GM21786 (cell line): ENCODE measurements at regions not wholly inside any gene's neighbourhood (a gene's known extent, or its start where the extent isn't known, plus 50 kb on each side); places are given as distances from the start of the nearest gene placed in this dataset.
"Not testable (repeated sequence)": the region's sequence is repeated elsewhere in the genome, so short reads cannot be mapped to it uniquely, and the experiment has no call there.

Source experiments
- ATAC-seq: cut with Tn5 transposase; IDR thresholded peaks from one replicate; pipeline ENCODE4 v1.9.1; 2021; ENCODE audit not compliant: unreplicated experiment

DNA sequence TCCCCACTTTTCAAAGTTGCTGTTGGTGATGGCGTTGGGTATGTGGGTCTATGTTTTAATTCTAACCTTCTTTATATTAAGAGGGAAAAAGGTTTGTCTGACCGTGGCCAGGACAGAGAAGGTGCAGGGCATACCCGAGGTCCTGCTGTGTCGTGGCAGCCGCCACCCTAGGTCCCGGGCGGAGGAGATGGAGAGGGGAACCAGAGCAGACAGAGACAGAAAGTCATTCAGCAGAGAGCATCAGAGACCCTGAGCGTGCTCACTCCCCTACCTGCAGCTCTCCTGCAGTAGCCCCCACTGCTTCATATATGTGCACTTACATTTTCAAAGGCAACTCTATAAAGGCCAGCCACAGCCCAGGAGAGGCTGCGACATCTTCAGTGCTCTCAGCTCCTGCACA is 327.2 kb upstream of the TNRC6C start:
- no peak for ATAC-seq

DNA sequence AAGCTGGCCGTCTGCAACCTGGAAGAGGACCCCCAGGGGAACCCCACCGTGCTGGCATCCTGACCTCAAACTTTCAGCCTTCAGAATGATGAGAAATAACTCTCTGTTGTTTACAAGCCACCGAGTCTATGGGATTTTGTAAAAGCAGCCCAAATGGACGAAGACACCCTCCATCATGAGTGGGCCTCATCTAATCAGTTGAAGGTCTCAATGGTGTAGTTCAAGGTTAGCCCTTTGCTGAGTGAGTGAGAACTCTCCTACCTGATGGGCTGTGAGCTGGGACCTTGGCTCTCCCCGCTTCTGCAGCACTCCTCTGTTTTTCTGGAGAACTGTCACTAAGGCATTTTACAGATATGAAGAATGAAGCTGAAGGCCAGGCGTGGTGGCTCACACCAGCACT is 325.9 kb upstream of the TNRC6C start:
- no peak for ATAC-seq

DNA sequence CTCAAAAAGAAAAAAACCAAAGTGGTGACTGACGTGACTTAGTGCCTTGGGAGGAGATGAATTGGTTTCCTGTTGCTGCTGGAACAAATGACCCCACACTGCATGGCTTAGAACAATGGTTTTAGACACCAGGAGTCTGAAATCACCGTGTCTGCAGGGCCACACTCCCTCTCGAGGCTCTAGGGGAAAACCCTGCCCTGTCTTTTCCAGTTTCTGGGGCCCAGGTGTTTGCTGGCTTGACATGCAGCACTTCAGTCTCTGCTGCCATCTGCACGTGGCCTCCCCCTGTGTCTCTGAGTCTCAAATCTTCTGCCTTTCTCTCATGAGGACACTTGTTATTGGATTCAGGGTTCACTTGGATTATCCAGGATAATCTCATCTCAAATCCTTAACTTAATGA is 323.8 kb upstream of the TNRC6C start:
- no peak for ATAC-seq

DNA sequence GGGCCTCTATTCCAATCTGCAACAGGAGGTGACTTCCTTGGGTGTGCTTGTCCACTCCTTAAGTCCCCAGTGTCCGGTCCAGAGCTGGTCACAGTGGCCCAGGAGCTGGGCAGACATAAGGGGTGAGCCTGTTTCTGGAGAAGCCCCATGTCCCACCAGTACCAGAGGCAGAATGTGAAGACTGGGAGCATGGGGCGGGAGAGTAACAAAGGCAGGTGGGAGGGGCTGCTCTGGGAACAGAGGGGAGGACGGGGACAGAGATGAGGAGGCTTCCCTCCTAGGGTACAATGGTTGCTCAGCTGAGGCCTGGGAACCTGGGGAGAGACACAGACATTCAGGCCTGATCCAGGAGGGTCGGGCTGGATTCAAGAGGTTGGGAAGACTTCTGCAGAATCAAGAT is 323.3 kb upstream of the TNRC6C start:
- no peak for ATAC-seq

DNA sequence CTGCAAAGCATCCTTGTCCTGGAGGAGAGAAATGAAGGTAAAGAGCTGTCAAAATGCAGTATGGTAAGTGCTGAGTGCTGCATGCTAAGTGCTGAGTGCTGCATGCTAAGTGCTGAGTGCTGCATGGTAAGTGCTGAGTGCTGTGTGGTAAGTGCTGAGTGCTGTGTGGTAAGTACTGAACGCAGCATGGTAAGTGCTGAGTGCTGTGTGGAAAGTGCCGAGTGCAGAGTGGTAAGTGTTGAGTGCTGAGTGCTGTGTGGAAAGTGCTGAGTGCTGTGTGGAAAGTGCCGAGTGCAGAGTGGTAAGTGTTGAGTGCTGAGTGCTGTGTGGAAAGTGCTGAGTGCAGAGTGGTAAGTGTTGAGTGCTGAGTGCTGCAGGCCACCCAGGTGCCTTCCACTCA is 322.7 kb upstream of the TNRC6C start:
- not testable (repeated sequence) for ATAC-seq

DNA sequence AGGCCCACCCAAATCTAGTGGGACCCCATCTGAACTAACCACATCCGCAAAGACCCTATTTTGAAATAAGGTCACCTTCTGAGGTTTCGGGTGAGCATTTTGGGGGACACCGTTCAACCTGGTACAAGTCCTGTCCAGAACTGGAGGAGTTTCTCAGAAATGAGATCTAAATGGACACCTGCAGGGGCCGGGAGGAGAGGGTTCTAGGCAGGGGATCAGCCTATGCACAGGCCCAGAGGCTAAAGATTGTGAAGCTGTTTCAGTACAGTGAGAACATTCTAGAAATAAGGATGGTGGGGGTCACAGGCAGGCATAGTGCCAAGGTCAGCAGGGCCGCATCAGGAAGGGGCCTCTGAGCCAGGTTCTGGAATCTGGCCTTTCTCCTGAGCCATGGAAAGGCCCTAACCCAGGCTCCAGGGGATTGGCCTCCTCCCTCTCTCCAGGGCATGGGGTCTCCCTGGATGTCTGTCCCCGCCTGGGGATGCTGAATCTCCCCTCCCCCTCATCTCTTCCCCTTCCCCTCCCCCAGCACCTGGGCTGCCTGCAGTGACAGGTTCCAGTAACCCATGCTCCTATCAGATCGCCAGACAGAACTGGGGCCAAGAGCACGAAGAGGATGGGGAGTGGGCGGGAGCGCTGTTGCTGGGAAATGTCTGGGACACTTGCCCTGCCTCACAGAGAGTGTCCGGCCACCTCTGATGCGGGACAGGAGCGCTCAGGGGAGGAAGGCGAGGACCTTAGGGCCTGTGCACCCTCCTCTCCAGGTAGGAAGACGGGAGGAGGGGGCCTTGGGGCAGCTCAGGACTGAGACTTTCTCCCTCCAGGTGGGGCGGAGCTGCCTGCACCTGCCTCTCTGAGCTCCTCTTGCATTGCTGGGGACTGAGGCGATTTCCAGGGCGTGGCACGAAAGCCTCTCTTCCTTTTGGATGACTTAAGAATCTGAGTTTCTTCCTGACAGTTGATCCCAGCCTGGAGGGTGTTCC is 321.4 kb upstream of the TNRC6C start:
- ATAC-seq = no peak

DNA sequence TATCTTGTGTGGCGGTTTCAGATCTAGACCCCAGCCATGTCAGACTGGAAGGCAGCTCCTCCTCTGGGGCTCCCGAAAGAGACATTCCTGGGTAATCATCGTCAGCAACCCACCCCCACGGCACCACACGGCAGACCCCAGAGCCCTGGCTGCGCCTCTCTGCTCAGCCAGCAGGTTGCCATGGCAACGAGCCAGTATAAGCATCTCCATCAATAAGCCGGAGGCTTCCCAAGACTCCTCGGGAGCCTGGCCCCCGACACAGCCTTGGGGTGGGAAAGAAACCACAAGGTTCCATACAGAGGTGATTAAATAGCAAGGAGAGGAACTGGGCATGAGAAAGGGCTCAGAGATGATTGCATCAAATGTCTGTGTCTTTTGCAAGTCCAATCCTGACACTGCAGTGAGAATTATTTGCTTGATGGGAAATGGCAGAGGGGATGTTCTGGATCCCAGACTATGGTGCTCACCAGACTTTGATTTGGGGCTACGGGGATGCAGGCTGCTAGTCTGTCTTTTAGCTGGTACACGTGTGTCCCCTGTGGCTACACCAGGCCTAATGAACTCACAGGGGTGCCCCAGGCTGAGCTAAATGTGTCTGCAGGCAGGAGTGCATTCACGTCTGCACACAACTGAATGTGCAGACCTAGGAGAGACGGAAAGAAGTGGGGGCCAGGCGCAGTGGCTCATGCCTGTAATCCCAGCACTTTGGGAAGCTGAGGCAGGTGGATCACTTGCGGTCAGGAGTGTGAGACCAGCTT is 320.5 kb upstream of the TNRC6C start:
- no peak for ATAC-seq

DNA sequence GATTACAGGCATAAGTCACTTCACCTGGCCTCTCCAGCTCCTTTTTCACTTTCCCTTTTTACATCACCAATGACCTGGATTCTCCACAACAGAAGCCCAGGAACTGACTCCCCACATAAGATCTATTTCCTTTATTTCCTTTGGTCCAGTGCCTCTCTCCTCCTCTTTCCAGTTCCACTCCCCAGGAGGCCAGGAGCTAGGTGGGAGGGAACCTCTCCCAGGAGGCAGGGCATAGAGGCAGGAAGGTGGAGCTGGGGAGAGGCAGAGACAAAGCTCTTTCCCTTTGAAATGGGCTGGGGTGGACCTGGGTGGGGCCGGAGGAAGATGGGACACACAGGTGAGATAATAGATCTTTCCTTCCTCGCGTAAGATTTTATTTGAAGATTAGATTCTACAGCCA is 318.3 kb upstream of the TNRC6C start:
- no peak for ATAC-seq

DNA sequence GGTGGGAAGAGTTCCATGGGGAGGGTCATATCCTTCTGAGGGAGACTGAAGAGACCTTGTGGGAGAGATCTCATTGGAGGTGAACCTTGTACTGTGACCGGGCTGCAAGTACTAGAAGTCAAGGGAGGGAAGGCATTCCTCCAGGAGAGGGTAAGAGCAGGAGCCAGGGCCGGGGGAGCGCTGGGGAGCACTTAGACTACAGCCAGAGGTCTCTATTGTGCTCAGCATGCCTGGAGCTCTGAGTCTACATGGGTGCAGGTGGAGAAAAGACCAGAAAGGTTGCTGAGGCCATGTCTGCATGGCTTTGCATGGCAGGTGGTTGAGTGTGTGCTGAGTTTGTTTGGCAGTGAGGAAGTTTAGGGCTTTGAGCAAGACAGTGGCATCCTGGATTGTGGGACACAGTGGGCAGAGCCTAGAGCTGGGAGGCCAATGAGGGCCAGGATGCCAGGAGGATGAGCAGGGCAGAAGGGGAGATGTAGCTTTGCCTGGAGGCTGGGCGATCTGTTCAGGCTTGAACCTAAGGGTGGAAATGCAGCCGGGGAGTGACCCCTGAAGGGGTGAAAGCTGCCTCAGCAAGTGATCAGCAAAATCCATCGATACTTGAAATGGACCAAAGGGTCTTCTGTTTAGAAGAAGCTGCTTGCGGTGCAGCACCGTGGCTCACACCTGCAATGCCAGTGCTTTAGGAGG is 317.4 kb upstream of the TNRC6C start:
- no peak for ATAC-seq

DNA sequence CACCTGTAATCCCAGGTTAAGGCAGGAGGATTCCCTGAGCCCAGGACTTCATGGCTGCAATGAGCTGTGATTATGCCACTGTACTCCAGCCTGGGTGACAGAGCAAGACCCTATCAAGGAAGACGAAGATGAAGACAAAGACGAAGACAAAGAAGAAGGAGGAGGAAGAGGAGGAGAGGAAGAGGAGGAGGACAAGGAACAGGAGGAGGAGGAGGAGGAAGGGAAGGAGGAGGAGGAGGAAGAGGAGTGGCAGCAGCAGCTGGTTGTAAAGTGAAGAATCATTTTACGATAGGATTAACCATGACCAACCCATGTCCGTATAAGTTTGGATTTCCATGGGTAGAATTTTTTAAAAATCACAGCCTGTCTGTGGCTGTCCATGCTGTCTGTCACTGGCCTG is 316.8 kb upstream of the TNRC6C start:
- no peak for ATAC-seq

DNA sequence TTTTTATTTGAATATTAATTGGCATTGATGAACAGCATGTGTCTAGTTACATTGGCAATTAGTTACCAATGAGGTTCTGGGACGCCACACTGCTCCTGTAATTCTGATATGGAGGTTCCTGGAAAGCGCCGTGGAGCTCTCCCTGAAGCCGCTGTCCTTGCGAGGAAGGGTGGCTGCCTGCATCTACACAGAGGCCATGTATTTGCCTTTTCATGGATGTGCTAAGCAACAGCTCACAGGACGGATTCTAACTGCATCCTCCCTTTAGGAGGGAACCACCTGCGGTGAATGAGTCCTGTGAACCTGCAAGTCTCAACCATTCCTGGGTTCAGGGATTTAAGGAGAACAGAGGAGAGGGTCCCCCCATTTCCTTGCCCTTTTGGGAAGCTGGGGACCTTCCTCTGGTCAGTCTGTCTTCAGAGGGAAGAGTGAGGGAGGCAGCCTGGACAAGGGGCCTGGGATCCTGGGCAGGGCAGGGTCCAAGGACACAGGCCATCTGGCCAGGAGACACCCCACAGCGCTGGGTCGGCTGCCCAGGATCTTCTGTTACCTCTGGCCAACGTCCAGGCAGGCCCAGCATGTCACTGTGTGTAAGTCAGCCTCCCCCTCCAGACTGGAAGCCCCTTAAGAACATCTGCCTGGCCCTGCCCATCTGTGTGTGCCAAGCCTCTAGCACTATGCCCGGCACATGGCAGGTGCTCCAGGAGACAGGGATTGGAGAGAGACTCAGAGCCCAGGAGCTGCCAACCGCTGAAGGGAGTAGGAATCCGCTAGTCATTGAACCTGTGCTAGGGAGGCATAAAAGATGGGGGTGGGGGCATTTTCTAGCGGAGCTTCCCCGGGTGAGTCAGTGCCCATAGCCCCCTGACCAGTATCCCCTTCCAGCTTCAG is 314.1 kb upstream of the TNRC6C start:
- ATAC-seq = no peak

DNA sequence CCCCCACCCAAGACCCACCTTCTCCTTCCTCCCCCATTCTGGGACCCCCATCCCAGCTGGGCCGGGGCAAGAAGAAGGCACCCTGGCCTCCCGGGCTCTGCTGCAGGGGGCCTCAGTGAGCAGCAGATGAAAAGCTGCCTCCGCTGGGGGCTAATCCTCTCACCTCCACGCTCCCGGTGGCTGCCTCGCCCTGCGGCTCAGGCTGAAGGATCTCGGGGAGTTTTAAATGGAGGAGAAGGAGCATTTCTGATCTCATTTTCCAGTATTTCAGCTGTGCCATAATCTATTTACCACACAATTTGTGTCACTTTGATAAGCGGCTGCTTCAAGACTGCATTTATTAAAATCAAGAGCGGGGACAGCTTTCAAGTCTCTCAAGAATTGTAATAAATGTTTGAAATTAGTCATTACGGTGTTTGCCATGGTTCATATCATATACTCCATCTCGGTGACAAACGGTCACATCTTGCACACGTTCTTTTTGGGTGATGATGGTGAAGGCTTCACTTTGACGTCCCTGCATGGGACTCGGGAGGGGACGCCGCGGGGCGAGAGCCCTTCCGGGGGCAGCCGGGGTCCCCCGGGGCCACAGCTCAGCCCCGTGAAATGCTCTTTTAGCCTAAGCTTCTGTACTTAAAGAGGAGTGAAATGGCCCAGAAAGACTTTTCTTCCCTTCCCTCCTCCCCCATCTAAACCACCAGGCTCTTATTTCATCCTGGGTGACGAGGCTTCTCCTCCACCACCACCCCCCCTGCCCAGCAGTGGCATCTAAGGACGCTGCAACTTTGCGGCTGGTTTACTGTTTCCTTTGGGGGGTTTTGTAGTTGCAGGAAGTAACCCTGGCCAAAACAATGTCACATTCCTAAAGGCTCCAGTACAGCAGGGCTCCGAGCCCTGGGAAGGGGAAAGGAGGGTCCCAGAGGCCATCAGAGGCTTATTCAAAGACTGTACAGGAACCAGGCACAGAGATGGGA is 313.1 kb upstream of the TNRC6C start:
- no peak for ATAC-seq

DNA sequence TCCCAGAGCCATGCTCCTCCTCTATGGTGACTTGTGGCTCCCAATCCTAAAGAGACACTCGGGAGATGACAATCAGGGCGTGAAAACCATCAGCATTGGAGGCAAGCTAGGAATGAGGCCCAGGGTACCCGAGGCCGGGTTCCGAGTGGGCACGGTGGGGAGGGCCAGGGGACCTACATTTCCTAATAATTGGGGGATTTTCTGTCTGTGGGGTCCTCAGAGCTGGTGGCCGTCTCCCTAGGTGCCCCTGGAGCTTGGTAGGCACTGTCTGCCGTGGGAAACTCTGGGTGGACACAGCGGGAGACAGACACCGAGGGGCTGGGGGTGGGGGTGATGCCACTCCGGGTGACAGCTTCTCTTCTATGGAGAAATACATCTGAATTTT is 312.5 kb upstream of the TNRC6C start:
- no peak for ATAC-seq

DNA sequence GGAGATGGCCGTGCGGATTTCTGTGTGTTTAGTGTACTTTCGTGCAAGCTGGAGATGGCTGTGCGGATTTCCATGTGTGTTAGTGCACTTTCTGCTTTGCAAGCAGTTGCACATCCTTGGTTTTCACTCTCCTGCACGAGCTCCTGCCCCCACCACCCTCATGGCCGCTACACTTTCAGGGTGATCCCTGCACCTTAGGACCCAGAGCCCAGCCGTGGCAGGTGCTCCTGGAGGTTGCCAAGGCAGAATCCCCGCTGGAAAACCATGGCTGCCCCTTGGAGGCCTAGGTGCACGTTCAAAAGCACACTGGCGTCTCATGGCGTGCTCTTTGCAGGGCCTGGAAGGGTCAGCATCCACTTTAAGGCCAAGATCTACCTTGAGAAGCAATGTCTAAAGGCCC is 311.0 kb upstream of the TNRC6C start:
- no peak for ATAC-seq

DNA sequence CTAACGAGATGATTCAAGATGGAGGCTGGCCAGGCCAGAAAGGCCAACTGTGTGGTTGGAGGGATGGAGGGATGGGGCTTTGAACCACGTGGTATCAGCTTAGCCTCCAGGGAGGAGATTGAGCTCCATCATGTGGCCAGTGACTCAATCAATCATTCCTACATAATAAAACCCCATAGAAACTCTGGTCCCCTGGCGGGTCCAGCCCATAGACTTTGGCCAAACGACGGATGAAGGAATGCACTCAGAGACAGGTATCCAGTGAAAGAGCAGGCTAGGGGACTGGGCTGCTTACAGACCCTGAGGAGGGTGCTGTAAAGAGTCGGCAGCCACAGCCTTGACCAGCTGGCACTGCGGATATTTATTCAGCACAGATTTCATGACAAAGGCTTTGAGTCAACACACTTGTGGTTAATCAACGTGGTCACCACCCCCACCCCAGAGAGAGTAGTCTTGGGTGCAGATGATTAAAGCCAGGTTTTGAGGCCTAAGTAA is 308.7 kb upstream of the TNRC6C start:
- ATAC-seq = no peak

DNA sequence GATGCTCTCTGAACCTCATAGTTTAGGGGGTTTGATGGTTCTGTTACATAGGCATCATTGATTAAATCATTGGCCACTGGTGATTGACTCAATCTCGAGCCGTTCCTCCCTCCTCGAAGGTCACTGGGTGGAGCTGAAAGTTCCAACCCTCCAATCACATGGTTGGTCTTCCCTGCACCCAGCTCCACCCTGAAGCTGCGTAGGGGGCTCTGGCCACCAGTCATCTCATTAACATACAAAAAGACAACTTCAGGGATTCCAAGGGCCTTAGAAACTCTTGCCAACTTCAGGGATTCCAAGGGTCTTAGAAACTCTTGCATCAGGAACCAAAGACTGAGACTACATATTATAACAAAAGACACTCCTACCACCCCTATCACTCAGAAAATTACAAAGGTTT is 306.5 kb upstream of the TNRC6C start:
- ATAC-seq = no peak

DNA sequence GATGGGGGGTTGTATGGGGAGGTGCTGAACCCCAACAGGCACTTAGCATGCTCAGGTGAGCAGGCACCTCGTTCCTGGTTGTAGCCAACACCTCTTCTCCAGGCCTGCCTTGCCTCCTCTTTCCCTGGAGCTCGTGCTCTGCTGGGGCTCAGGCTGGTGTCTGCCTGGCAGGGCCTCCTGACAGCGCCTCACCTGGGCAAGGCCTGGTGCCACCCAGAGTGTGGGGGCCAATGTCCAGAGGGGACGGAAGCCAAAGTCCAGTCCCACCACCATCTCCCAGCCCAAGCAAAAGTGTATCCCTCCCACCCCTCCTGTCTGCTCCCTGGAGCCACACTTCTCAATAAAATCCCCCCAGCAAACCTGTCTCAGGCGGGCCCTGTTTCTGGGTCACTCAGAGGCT is 304.2 kb upstream of the TNRC6C start:
- no peak for ATAC-seq

DNA sequence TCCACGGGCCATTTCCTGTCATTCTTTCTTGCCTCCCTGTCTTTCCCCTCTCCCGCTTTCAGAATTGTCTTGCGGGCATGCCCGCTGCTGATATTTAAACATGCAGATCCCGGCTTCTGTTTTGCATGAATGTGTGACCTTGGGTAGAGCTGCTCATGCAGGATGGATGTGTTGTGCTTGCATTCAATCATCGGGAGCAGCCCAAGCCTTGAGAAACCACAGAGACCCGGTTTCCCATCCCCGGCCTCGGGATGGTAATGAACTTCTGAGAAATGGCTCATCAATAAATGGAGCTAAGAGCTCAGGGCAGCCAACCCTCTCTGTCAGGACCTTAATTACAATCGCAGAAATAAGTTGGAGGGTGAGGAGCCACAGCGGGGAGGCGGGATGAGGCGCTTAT is 303.7 kb upstream of the TNRC6C start:
- ATAC-seq = no peak

DNA sequence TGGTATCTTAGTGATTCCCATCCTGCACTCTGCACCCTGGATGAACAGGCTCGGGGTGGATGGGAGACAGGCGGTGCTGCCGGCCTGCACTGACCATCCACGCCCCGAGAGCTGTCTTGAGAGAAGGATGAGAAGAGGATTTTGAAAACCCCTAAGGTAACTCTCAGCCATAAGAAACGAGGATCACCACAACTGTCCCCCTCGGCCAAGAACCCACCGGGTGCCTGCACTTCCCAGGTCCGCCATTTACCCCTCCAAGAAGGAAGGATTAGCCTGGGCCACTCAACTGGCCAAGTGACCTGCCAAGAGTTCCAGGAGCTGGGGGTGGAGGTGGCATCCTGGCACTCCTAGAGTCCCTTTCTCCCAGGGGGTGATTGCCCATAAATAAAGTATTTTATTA is 302.4 kb upstream of the TNRC6C start:
- ATAC-seq = no peak
